GM19452 (cell line): ENCODE measurements at regions not wholly inside any gene's neighbourhood (a gene's known extent, or its start where the extent isn't known, plus 50 kb on each side); places are given as distances from the start of the nearest gene placed in this dataset.

ENCODE experiments used
- ATAC-seq: cut with Tn5 transposase; IDR thresholded peaks from one replicate; pipeline ENCODE4 v1.9.1; 2021; ENCODE audit not compliant: unreplicated experiment

- no peak for ATAC-seq
These were observed 232.1 kb downstream of the CPE start for GRCh38 chr4:165610679-165611437.

- ATAC-seq: peak; percentile 76
These were observed 234.1 kb downstream of the CPE start for GRCh38 chr4:165612936-165613335.

GRCh38 chr4:165613581-165613980 is 234.8 kb downstream of the CPE start:
- ATAC-seq: no peak

GRCh38 chr4:165620913-165621312 is 242.1 kb downstream of the CPE start:
- no peak for ATAC-seq

- ATAC-seq: no peak
These were observed 243.2 kb downstream of the CPE start for GRCh38 chr4:165621983-165622382.

DNA sequence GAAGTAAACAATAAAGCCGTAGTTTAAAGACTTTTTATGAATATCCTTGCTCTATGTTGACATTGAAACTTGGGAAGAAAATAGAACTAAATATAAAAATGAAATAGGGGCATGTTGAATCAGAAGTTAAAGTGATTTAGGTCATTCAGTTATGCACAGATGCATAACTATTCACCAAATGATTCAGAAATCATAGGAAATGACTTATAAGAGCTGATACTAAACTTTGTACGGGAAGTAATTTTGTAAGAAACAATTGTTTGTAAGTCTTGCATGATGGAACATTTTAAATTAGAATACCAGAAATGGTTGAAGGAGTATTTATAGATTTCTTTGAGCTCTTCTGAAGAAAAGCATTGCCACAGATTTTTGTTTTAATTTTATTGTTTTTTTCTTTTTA is 246.5 kb downstream of the CPE start:
- ATAC-seq: no peak

DNA sequence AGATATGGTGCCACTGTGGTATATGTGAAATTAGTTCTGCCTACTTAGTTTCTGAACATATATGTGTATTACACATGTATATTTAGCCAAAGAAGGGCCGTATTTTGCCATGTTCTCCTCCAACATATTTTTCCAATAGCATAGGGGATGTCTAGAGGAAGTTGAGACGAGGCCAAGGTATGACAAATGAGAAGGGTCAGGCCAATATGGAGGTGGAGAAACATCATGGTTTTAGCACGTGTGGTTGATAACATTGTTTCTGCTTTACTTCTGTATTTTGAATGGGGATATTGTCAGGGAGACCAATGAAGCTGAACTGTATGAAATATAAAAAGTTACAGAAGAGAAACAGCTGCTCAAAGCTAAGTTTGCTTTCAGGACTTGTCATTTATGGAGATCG is 246.7 kb upstream of the TLL1 start:
- ATAC-seq: no peak

DNA sequence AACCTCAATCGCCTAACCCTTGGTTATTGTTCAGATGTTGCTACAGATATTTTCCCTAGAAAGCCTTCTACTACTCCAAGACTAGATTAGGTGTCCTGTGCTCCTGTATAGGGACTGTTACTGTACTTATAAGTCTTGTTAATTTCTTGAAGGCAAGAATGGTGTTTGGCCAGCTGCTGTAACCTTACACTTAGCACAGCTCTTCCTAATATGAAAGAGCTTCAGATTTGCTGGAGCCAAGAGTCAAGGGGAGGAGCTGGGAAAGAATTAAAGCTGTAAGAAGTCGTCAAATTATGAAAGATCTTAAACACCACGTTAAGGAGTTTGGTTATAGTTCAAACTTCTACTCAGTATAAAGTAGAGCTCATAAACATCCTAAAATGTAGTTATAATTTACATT is 245.9 kb upstream of the TLL1 start:
- ATAC-seq: no peak

DNA sequence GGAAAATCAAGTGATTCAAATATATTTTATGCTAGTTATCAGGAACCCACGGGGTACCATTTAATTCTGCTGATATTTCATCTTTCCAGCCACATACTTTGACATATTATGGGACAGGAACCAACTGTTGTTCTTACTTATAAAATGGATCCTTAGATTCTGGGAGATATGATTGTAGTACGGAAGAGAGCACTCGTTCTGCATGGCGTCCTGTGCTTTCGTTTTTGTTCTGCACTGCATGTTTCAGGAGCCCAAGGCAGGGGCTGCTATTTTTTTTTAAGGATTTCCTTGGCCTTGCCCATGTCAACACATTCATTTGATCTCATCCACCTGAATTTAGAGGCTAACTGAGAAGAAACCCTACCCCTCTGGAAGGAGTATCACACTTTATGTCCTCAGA is 245.5 kb upstream of the TLL1 start:
- no peak for ATAC-seq

- no peak for ATAC-seq
These were observed 244.5 kb upstream of the TLL1 start for GRCh38 chr4:165628572-165628971.

DNA sequence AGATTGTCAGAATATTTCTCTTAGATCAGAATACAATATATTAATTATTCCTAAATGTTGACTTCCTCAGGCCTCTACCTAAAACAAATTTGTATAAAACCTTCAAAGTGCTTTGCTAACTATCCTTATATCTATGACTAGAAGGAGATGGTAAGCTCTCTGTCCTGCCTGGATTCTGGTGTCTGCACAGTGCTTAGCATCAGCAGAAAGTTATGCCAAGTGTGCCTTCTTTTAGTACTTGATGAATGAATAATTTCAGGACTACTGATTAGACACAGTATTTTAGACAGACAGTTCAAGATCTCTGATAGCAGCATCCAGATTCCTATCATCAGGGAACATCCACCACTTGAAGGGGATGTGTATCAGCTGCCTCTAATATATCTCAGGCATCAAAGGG is 242.4 kb upstream of the TLL1 start:
- no peak for ATAC-seq

DNA sequence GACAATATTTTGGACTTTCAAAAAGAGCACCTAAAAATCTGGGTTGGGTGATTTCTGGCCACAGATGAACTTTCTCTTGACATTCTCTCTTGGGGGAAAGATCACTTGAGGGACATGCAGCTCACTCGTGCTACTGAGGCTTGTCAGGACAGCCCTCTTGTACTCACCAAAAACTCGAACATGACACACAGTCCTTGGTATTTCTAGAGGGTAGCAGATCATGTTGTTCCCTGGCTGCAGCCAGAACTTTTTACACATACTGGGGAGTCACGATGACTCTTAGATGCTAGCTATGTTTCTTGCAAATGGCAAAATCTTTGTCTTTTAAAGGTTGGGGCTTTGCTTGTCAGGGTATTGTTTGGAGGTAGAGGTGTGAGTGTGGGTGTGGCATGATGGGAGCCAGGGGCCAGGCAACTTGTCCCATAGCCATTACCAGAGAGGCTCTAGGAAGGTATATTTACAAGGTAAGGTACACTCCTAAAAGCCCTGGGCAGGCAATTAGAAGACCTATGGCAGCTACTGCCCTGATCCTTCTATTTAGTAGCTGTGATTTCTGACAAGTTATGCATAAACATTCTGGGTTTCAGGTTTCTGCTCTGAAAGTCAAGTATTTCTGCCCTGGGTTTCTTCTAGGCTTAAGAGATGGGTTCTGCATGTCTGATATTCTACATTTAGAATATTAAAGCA is 241.7 kb upstream of the TLL1 start:
- ATAC-seq: no peak

- ATAC-seq: no peak
These were observed 241.1 kb upstream of the TLL1 start for GRCh38 chr4:165631912-165632311.

- ATAC-seq: no peak
These were observed 238.3 kb upstream of the TLL1 start for GRCh38 chr4:165634766-165635165.

GRCh38 chr4:165635381-165635780 is 237.7 kb upstream of the TLL1 start:
- no peak for ATAC-seq

DNA sequence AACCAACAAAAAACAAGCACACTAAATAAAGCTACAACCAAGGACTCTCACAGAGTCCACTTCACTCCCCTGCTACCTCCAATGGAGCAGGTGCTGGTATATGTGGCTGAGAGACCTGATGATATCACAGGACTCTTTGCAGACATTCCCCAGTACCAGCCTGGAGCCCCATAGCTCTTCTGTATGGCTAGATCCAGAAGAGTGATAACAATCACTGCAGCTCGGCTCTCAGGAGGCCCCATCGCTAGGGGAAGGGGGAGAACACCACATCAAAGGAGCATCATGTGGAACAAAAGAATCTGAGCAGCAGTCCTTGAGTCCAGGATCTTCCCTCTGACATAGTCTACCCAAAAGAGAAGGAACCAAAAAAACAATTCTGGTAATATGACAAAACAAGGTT is 237.1 kb upstream of the TLL1 start:
- ATAC-seq: no peak

GRCh38 chr4:165651901-165652300 is 221.1 kb upstream of the TLL1 start:
- ATAC-seq: no peak

DNA sequence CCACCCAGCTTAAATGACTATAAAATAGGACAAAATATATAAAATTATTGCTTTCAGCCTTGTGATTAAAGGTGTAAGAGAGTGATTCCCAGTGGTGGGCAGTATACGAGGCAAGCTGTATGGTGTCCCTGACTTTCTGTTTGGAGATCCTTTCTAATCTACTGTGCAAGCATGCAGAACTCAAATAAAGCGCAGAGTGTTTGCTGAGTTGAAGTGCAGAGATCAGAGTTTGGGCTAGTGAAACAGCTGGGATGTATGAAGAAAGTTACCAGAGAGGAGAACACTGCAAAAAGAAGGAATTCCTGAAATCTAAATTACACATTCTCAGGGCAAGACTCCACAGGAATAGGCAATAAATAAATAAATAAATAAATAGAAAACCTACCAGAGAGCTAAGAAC is 218.5 kb upstream of the TLL1 start:
- ATAC-seq: no peak

- no peak for ATAC-seq
These were observed 216.6 kb upstream of the TLL1 start for GRCh38 chr4:165656399-165656798.

- ATAC-seq: no peak
These were observed 216.1 kb upstream of the TLL1 start for GRCh38 chr4:165656829-165657490.

DNA sequence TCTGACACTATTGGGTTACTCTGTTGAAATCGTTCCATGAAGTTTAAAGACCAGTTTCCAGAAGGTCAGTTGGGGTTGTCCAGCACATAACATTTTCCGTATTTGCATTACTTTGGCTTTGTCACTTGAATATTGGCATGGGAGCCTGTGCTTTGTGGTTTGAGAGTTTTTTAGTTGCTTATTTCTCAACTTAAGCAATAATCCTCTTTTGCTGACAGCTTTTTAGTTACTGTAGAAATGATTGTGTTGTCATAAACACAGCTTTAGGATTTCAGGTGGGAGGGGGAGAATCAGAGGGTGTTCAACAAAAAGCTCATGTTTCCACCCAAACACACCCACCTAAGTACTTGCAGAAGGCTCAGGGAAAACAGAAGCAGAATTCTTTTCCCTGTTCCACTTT is 210.7 kb upstream of the TLL1 start:
- ATAC-seq: no peak

GRCh38 chr4:165663411-165663810 is 209.6 kb upstream of the TLL1 start:
- ATAC-seq: no peak
